ENCODE measurements at regions not wholly inside any gene's neighbourhood (a gene's known extent, or its start where the extent isn't known, plus 50 kb on each side); places are given as distances from the start of the nearest gene placed in this dataset.

GRCh38 chr6:156402628-156403027, 374.6 kb upstream of the ARID1B start:
- Histone ChIP-seq H3K9me3 (ENCODE audit: control insufficient read depth in 2 of 2, insufficient read depth in 1 of 2, low read depth in 1 of 2, low read length in 1 of 2) (no peaks in the 10 kb centered on the region), H3K27ac (ENCODE audit: low read depth in 1 of 3, low read length in 2 of 3) (no peak overlapping the region), H3K4me3 (ENCODE audit: low read depth in 1 of 3, low read length in 3 of 3) (no peak overlapping the region), H3K4me1 (ENCODE audit: control insufficient read depth in 3 of 3, insufficient read depth in 2 of 3, low read depth in 1 of 3, low read length in 2 of 3) (no peaks in the 10 kb centered on the region), H3K27me3 (ENCODE audit: control insufficient read depth in 3 of 3, insufficient read depth in 3 of 3, low read length in 3 of 3) (peaks cover 0 to 2% (median 0%) of the 10 kb centered on the region in 3 donors), H3K36me3 (ENCODE audit: control insufficient read depth in 3 of 3, insufficient read depth in 2 of 3, low read depth in 1 of 3, low read length in 3 of 3) (no peaks in the 10 kb centered on the region)
- DNase-seq (no peak), FAIRE-seq (no peak)

GRCh38 chr6:156402227-156402626, 375.0 kb upstream of the ARID1B start:
- no peak overlapping the region for H3K4me3 ChIP-seq (ENCODE audit: low read depth in 1 of 3, low read length in 3 of 3)
- no peak for FAIRE-seq
- peaks cover 0 to 6% (median 0%) of the 10 kb centered on the region in 3 donors for H3K27me3 ChIP-seq (ENCODE audit: control insufficient read depth in 3 of 3, insufficient read depth in 3 of 3, low read length in 3 of 3)
- no peak overlapping the region for H3K27ac ChIP-seq (ENCODE audit: low read depth in 1 of 3, low read length in 2 of 3)
- no peak for DNase-seq
- WGBS, 3 donors: 74 to 97% (median 83%) methylated on average over 1 of the region's 1 CpG
- no peaks in the 10 kb centered on the region for H3K9me3 ChIP-seq (ENCODE audit: control insufficient read depth in 2 of 2, insufficient read depth in 1 of 2, low read depth in 1 of 2, low read length in 1 of 2)
- no peaks in the 10 kb centered on the region for H3K36me3 ChIP-seq (ENCODE audit: control insufficient read depth in 3 of 3, insufficient read depth in 2 of 3, low read depth in 1 of 3, low read length in 3 of 3)
- peaks cover 0 to under 1% (median 0%) of the 10 kb centered on the region in 3 donors for H3K4me1 ChIP-seq (ENCODE audit: control insufficient read depth in 3 of 3, insufficient read depth in 2 of 3, low read depth in 1 of 3, low read length in 2 of 3)

GRCh38 chr6:156400487-156400886, 376.7 kb upstream of the ARID1B start:
- Histone ChIP-seq H3K9me3 (ENCODE audit: control insufficient read depth in 2 of 2, insufficient read depth in 1 of 2, low read depth in 1 of 2, low read length in 1 of 2) (no peaks in the 10 kb centered on the region), H3K4me1 (ENCODE audit: control insufficient read depth in 3 of 3, insufficient read depth in 2 of 3, low read depth in 1 of 3, low read length in 2 of 3) (peaks cover 0 to 3% (median 0%) of the 10 kb centered on the region in 3 donors), H3K4me3 (ENCODE audit: low read depth in 1 of 3, low read length in 3 of 3) (no peak overlapping the region), H3K36me3 (ENCODE audit: control insufficient read depth in 3 of 3, insufficient read depth in 2 of 3, low read depth in 1 of 3, low read length in 3 of 3) (no peaks in the 10 kb centered on the region), H3K27me3 (ENCODE audit: control insufficient read depth in 3 of 3, insufficient read depth in 3 of 3, low read length in 3 of 3) (peaks cover 0 to 15% (median 0%) of the 10 kb centered on the region in 3 donors), H3K27ac (ENCODE audit: low read depth in 1 of 3, low read length in 2 of 3) (no peak overlapping the region)
- no peak for FAIRE-seq
- no peak for DNase-seq
- WGBS, 3 donors: 40 to 74% (median 45%) methylated on average over 4 of the region's 4 CpGs

- peaks cover 0 to 15% (median 0%) of the 10 kb centered on the region in 3 donors for H3K27me3 ChIP-seq (ENCODE audit: control insufficient read depth in 3 of 3, insufficient read depth in 3 of 3, low read length in 3 of 3)
- no peak overlapping the region for H3K27ac ChIP-seq (ENCODE audit: low read depth in 1 of 3, low read length in 2 of 3)
- FAIRE-seq (no peak), DNase-seq (no peak)
- H3K36me3 ChIP-seq (ENCODE audit: control insufficient read depth in 3 of 3, insufficient read depth in 2 of 3, low read depth in 1 of 3, low read length in 3 of 3): no peaks in the 10 kb centered on the region
- no peak overlapping the region for H3K4me3 ChIP-seq (ENCODE audit: low read depth in 1 of 3, low read length in 3 of 3)
- WGBS, 3 donors: 87 to 94% (median 89%) methylated on average over 2 of the region's 2 CpGs
- H3K9me3 ChIP-seq (ENCODE audit: control insufficient read depth in 2 of 2, insufficient read depth in 1 of 2, low read depth in 1 of 2, low read length in 1 of 2): no peaks in the 10 kb centered on the region
- peaks cover 0 to 3% (median 0%) of the 10 kb centered on the region in 3 donors for H3K4me1 ChIP-seq (ENCODE audit: control insufficient read depth in 3 of 3, insufficient read depth in 2 of 3, low read depth in 1 of 3, low read length in 2 of 3)
These were observed 378.2 kb upstream of the ARID1B start for GRCh38 chr6:156398966-156399365.

GRCh38 chr6:156398371-156398770, 378.8 kb upstream of the ARID1B start:
- DNase-seq (no peak), FAIRE-seq (no peak)
- Histone ChIP-seq H3K9me3 (ENCODE audit: control insufficient read depth in 2 of 2, insufficient read depth in 1 of 2, low read depth in 1 of 2, low read length in 1 of 2) (no peaks in the 10 kb centered on the region), H3K4me3 (ENCODE audit: low read depth in 1 of 3, low read length in 3 of 3) (no peak overlapping the region), H3K36me3 (ENCODE audit: control insufficient read depth in 3 of 3, insufficient read depth in 2 of 3, low read depth in 1 of 3, low read length in 3 of 3) (no peaks in the 10 kb centered on the region), H3K27ac (ENCODE audit: low read depth in 1 of 3, low read length in 2 of 3) (no peak overlapping the region), H3K4me1 (ENCODE audit: control insufficient read depth in 3 of 3, insufficient read depth in 2 of 3, low read depth in 1 of 3, low read length in 2 of 3) (peaks cover 0 to 3% (median 0%) of the 10 kb centered on the region in 3 donors), H3K27me3 (ENCODE audit: control insufficient read depth in 3 of 3, insufficient read depth in 3 of 3, low read length in 3 of 3) (peaks cover 0 to 15% (median 0%) of the 10 kb centered on the region in 3 donors)
- WGBS, 3 donors: 61 to 87% (median 75%) methylated on average over 5 of the region's 5 CpGs

GRCh38 chr6:156396791-156397418, 380.3 kb upstream of the ARID1B start:
- no peak overlapping the region for H3K4me3 ChIP-seq (ENCODE audit: low read depth in 1 of 3, low read length in 3 of 3)
- WGBS, 3 donors: 61 to 79% (median 76%) methylated on average over 44 to 45 of the region's 45 CpGs
- DNase-seq (no peak), FAIRE-seq (no peak)
- H3K27me3 ChIP-seq (ENCODE audit: control insufficient read depth in 3 of 3, insufficient read depth in 3 of 3, low read length in 3 of 3): peaks cover 0 to 15% (median 0%) of the 10 kb centered on the region in 3 donors
- no peaks in the 10 kb centered on the region for H3K9me3 ChIP-seq (ENCODE audit: control insufficient read depth in 2 of 2, insufficient read depth in 1 of 2, low read depth in 1 of 2, low read length in 1 of 2)
- no peak overlapping the region for H3K27ac ChIP-seq (ENCODE audit: low read depth in 1 of 3, low read length in 2 of 3)
- peaks cover 0 to 3% (median 0%) of the 10 kb centered on the region in 3 donors for H3K4me1 ChIP-seq (ENCODE audit: control insufficient read depth in 3 of 3, insufficient read depth in 2 of 3, low read depth in 1 of 3, low read length in 2 of 3)
- H3K36me3 ChIP-seq (ENCODE audit: control insufficient read depth in 3 of 3, insufficient read depth in 2 of 3, low read depth in 1 of 3, low read length in 3 of 3): no peaks in the 10 kb centered on the region

GRCh38 chr6:156396068-156396771, 381.0 kb upstream of the ARID1B start:
- Histone ChIP-seq H3K27ac (ENCODE audit: low read depth in 1 of 3, low read length in 2 of 3) (peak overlapping the region in 1 of 3 donors; percentile 12), H3K36me3 (ENCODE audit: control insufficient read depth in 3 of 3, insufficient read depth in 2 of 3, low read depth in 1 of 3, low read length in 3 of 3) (no peaks in the 10 kb centered on the region), H3K9me3 (ENCODE audit: control insufficient read depth in 2 of 2, insufficient read depth in 1 of 2, low read depth in 1 of 2, low read length in 1 of 2) (no peaks in the 10 kb centered on the region), H3K4me1 (ENCODE audit: control insufficient read depth in 3 of 3, insufficient read depth in 2 of 3, low read depth in 1 of 3, low read length in 2 of 3) (peaks cover 0 to 3% (median 0%) of the 10 kb centered on the region in 3 donors), H3K4me3 (ENCODE audit: low read depth in 1 of 3, low read length in 3 of 3) (no peak overlapping the region), H3K27me3 (ENCODE audit: control insufficient read depth in 3 of 3, insufficient read depth in 3 of 3, low read length in 3 of 3) (peaks cover 0 to 15% (median 0%) of the 10 kb centered on the region in 3 donors)
- no peak for FAIRE-seq
- 63 to 76% (median 70%) methylated on average over 11 of the region's 11 CpGs for WGBS, 3 donors
- DNase-seq: no peak

- FAIRE-seq: no peak
- Histone ChIP-seq H3K27me3 (ENCODE audit: control insufficient read depth in 3 of 3, insufficient read depth in 3 of 3, low read length in 3 of 3) (peaks cover 0 to 15% (median 0%) of the 10 kb centered on the region in 3 donors), H3K36me3 (ENCODE audit: control insufficient read depth in 3 of 3, insufficient read depth in 2 of 3, low read depth in 1 of 3, low read length in 3 of 3) (no peaks in the 10 kb centered on the region), H3K27ac (ENCODE audit: low read depth in 1 of 3, low read length in 2 of 3) (peak overlapping the region in 1 of 3 donors; percentile 19), H3K9me3 (ENCODE audit: control insufficient read depth in 2 of 2, insufficient read depth in 1 of 2, low read depth in 1 of 2, low read length in 1 of 2) (no peaks in the 10 kb centered on the region), H3K4me3 (ENCODE audit: low read depth in 1 of 3, low read length in 3 of 3) (no peak overlapping the region), H3K4me1 (ENCODE audit: control insufficient read depth in 3 of 3, insufficient read depth in 2 of 3, low read depth in 1 of 3, low read length in 2 of 3) (peaks cover 0 to 3% (median 0%) of the 10 kb centered on the region in 3 donors)
- WGBS, 3 donors: 48 to 56% (median 52%) methylated on average over 6 of the region's 6 CpGs
- DNase-seq: peak; percentile 38 to 42
These were observed 381.9 kb upstream of the ARID1B start for GRCh38 chr6:156395276-156395675.
